Common myeloid progenitor, CD34-positive (primary cell): ENCODE measurements at regions not wholly inside any gene's neighbourhood (a gene's known extent, or its start where the extent isn't known, plus 50 kb on each side); places are given as distances from the start of the nearest gene placed in this dataset.
"Not testable (repeated sequence)": the region's sequence is repeated elsewhere in the genome, so short reads cannot be mapped to it uniquely, and the experiment has no call there.

Source experiments
- CTCF ChIA-PET: fragments of 350-600 bp; sonication (Branson Sonifier 250); formaldehyde crosslinking; loops from one replicate; lab custom pipeline; 2021; ENCODE audit warnings: antibody characterized with exemption; lab: Charles Lee
- POLR2A ChIA-PET: fragments of 350-600 bp; sonication (Branson Sonifier 250); formaldehyde crosslinking; loops from one replicate; lab custom pipeline; 2021; ENCODE audit warnings: antibody characterized with exemption; lab: Charles Lee
- DNase-seq, 3 donors: peaks; one replicate each; pipeline versions ENCODE4 v3.0.0 to v3.0.0-alpha.2; 2013
- H3K27ac ChIP-seq, 2 experiments: 1 replicate in 1 of 2; 2 replicates in 1 of 2; pipeline ENCODE4 v1.7.0; 2013; ENCODE audit warnings: inconsistent platforms in 2 of 2, low read length in 2 of 2, mild to moderate bottlenecking in 2 of 2, low read depth in 1 of 2, moderate library complexity in 1 of 2; ENCODE audit not compliant: severe bottlenecking in 2 of 2, insufficient read depth in 1 of 2, poor library complexity in 1 of 2
- H3K27me3 ChIP-seq, 5 experiments: replicated peaks in 2 of 5; 1 replicate in 3 of 5; 2 replicates in 2 of 5; pipeline versions ENCODE4 v1.6.1 to v1.7.0; 2013; ENCODE audit warnings: low read length in 4 of 5, mild to moderate bottlenecking in 2 of 5, moderate library complexity in 2 of 5, inconsistent platforms in 1 of 5; ENCODE audit not compliant: insufficient read depth in 5 of 5, control insufficient read depth in 4 of 5
- H3K36me3 ChIP-seq, 4 experiments: 1 replicate in 2 of 4; 2 replicates in 2 of 4; pipeline versions ENCODE4 v1.6.1 to v1.7.0; 2013; ENCODE audit warnings: low read length in 3 of 4, control low read depth in 1 of 4, mild to moderate bottlenecking in 1 of 4; ENCODE audit not compliant: control insufficient read depth in 4 of 4, insufficient read depth in 4 of 4
- H3K4me1 ChIP-seq, 4 experiments: 1 replicate in 3 of 4; 2 replicates in 1 of 4; pipeline versions ENCODE4 v1.6.1 to v1.7.1; 2013; ENCODE audit warnings: low read length in 3 of 4, mild to moderate bottlenecking in 3 of 4, control low read depth in 1 of 4, inconsistent platforms in 1 of 4, moderate library complexity in 1 of 4; ENCODE audit not compliant: control insufficient read depth in 4 of 4, insufficient read depth in 4 of 4; ENCODE audit errors: control extremely low read depth in 1 of 4
- H3K4me3 ChIP-seq, 7 experiments: 1 replicate in 4 of 7; 2 replicates in 3 of 7; pipeline versions ENCODE4 v1.5.1 to v1.7.0; 2013; ENCODE audit warnings: mild to moderate bottlenecking in 7 of 7, low read length in 6 of 7, moderate library complexity in 6 of 7, inconsistent platforms in 2 of 7, low read depth in 2 of 7, control low read depth in 1 of 7; ENCODE audit not compliant: insufficient read depth in 4 of 7, control insufficient read depth in 1 of 7; ENCODE audit errors: extremely low read depth in 1 of 7
- H3K9me3 ChIP-seq, 5 experiments: 1 replicate in 4 of 5; 2 replicates in 1 of 5; pipeline versions ENCODE4 v1.6.1 to v1.7.1; 2013; ENCODE audit warnings: low read length in 4 of 5, mild to moderate bottlenecking in 2 of 5, inconsistent platforms in 1 of 5, low read depth in 1 of 5, moderate library complexity in 1 of 5; ENCODE audit not compliant: control insufficient read depth in 4 of 5, insufficient read depth in 2 of 5; ENCODE audit errors: control extremely low read depth in 1 of 5
- WGBS: methylation state at CpG from one replicate; pipeline ENCODE4 v1.1.5; 2013; ENCODE audit not compliant: insufficient coverage; 5-methylcytosine and 5-hydroxymethylcytosine counted together

DNA sequence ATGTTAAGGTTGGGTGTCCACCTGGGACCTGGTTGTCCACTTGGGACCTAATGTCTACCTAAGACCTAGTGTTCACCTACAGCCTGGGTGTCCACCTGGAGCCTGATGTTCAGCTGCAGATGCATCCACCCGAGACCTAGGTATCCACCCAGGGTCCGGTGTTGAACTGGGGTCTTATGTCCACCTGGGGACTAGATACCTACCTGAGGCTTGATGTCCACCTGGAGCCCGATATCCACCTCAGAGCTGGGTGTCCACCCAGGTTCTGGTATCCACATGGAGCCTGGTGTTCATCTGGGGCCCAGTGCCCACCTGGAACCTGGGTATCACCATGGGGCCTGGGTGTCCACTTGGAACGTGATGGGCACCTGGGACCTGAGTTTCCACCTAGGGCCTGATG is 389.2 kb downstream of the ZNF716 start:
- H3K9me3 ChIP-seq, H3K4me1 ChIP-seq, H3K4me3 ChIP-seq, POLR2A ChIA-PET, CTCF ChIA-PET, H3K27me3 ChIP-seq, DNase-seq, H3K36me3 ChIP-seq, H3K27ac ChIP-seq: not testable (repeated sequence)
- WGBS: 100% methylated on average over 1 of the region's 4 CpGs

DNA sequence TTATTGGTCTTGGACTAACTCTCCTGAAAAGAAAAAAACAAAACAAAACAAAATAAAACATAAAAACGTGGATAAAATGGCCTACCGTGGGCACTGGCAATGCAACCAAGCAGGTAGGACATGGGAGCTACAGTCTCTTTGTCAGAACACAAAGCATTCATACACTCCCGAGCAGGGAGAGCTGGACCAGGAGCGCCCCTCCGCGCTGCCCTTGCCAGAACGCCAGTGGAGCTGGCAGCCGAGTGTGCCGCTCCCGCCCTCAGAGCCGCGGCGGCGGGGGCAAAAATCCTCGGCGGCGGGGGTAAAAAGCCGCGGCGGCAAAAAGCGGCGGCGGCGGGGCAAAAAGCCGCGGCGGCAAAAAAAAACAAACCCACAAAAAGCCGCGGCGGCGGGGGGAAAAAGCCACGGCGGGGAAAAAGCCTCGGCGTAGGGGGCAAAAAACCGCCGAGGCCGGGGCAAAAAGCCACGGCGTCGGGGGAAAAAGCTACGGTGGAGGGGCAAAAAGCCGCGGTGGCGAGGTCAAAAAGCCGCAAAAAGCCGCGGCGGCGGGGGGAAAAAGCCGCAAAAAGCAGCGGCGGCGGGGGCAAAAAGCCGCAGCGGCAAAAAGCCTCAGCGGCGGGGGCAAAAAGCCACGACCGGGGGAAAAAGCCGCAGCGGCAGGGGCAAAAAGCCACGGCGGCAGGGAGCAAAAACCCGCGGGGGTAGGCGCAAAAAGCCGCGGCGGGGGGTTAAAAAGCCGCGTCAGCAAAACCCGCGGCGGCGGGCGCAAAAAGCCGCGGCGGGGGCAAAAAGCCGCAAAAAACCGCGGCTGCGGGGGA is 418.1 kb downstream of the ZNF716 start:
- Histone ChIP-seq H3K27me3 (peaks cover 0 to 23% (median 7%) of the 10 kb centered on the region in 5 experiments), H3K9me3 (no peaks in the 10 kb centered on the region), H3K4me3 (peak overlapping the region in 4 of 7 experiments; percentile 4 to 42 (median 22)), H3K36me3 (no peaks in the 10 kb centered on the region), H3K27ac (no peak overlapping the region), H3K4me1 (no peaks in the 10 kb centered on the region)
- WGBS: 25% methylated on average over 69 of the region's 84 CpGs
- POLR2A ChIA-PET: no interaction called here
- DNase-seq: peak in 1 of 3 donors; percentile 30
- CTCF ChIA-PET: no interaction called here

GRCh38 chr7:57868771-57869483 is 418.9 kb downstream of the ZNF716 start:
- no peaks in the 10 kb centered on the region for H3K9me3 ChIP-seq
- peak in 1 of 3 donors; percentile 16 for DNase-seq
- no peak overlapping the region for H3K27ac ChIP-seq
- H3K27me3 ChIP-seq: peaks cover 0 to 23% (median 7%) of the 10 kb centered on the region in 5 experiments
- H3K4me1 ChIP-seq: no peaks in the 10 kb centered on the region
- 31% methylated on average over 61 of the region's 66 CpGs for WGBS
- no peaks in the 10 kb centered on the region for H3K36me3 ChIP-seq
- H3K4me3 ChIP-seq: peak overlapping the region in 1 of 7 experiments; percentile 23
- ChIA-PET POLR2A (no interaction called here), CTCF (no interaction called here)
